Amniotic epithelial cell (primary cell): ENCODE measurements at regions not wholly inside any gene's neighbourhood (a gene's known extent, or its start where the extent isn't known, plus 50 kb on each side); places are given as distances from the start of the nearest gene placed in this dataset.

Experiments
- DNase-seq: peaks from one replicate; pipeline ENCODE4 v3.0.0-alpha.2; 2010; ENCODE audit warnings: low read depth

DNA sequence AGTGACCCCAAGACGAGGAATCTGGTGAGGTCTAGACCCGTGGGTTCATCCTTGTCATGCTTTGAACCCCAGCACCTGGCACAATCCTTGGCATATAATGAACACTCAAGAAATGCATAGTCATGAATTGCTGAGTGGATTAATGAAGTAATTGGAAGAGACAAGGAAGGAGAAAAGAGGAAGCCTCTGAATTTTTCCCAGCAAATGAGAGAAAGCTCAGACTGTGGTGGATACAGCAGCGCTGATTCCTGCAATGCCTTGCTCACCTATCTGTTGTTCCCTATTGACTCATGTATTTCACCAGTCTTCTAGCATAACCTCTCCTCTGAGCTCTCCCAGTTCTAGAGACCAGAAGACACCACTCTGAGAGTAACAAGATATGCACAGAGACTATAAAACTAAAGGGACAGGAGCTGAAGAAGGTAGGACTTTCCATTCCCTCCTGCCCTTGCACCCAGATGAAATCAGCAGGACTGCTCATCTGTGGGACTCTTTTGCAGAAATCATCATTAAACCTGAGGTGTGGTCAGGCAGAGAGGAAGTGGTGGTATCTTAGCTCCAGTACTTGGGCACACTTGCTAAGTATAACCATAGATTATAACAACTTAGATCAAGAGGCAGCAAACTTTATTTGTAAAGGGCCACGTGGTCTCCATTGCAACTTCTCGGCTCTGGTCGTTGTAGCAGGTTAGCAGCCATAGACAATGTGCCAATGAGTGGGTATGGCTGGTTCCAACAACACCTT lies 102.8 kb downstream of the MAF start:
- DNase-seq: no peak

DNA sequence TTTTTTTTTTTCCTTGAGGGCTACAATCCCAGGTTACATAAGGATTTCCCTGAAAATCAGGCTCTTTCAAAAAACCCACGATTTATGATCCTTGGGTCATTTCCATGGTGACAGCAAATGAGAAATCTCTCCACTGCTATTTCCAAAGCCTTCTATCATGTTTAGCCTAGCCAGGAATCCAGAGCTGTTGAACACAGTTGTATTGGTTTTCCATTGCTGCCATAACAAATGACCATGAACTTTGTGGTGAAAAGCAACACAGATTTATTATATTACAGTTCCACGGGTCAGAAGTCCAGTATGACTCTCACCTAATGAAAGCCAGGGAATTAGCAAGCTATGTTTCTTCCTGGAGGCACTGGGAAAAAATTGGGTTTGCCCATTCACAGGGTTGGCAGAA lies 106.6 kb downstream of the MAF start:
- DNase-seq: no peak

DNA sequence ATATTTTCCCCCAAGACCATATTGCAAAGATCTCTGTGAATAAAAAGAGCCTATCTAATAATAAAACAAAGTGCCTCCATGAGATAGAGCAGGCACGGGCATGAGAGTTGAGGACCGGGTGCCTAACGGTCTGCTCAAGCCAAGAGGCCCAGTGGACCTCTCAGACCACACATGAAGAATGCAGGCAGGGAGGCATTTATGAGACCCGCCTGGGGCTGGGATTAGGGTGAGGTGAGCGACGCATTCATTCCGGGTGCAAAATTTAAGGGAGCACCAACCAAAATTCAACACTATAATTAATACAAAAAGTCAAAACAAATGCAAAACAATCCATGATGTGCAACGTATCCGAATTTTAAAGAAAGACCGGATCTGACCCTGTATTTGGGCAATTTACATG lies 108.5 kb downstream of the MAF start:
- DNase-seq: no peak

DNA sequence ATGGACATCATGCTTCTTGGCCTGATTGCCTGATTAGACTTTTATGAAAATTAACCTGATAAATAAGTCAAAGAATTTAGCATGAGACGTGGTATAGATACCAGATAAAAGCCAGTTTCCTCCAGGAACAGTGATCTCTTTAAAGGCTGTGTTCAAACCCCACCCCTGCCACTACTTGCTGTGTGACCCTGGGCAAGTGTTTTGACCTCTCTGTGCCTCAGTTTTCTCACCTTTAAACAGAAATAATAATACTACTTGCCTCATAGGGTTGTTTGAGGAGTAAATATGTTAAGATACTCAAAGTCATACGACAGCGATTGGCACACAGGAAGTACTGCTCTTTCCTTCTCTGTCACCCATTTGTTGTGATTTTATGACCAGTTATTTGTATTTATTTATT lies 115.5 kb downstream of the MAF start:
- no peak for DNase-seq

DNA sequence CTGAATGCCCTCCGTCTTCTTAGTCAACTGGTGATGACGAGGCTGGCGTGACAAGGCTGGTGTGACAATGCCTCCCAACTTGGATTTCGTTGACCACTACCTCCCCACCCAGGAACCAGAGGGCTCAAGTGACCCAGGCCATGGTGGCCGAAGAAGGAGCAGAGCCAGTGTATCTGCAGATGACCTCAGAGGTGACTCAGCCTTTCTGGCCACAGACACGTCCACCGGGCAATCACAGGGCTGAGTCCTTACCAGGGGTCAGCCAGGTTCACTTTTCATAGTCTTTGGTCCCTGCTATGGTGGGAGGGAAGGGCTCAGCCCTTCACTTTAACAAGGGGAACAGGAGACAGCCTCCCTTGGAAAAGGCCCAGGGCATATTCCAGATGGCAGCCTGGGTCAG lies 116.3 kb downstream of the MAF start:
- DNase-seq: no peak

DNA sequence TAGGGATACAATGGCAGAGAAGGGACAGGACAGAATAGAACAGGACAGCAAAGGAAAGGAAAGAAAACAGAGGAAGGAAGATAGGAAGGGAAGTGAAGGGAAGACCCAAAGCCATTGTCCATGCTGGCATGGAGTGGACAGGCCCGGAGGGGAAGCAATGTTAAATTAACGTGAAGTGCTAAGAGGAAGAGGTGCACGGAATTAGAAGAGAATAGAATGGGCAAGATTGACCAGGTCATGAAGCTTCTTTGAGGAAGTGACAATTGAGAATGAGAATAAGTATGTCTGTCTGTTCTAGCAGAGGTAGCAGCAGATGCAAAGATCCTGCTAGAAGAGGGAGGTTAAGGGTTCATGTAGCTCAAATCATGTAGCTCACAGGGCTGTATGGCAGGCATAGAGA lies 117.2 kb downstream of the MAF start:
- DNase-seq: no peak

DNA sequence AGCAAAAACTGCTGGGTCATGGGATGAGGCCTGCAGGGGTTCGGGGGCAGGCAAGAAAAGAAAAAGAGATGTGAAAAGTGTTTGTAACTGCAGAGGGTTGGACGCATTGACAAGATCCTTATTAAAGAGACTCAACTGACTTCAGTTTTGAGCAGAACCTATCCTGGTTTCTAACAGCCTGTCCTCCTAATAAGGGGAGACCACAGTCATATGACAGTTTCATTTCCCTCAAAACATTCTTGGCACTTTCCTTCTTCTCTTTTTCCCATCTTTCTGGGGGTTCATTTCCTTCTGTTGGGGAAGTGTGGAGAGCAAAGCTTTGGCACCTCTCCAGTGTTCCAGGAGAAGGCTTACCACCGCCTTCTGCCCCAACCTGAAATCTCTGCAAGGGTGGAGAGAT lies 118.5 kb downstream of the MAF start:
- no peak for DNase-seq

GRCh38 chr16:79480929-79481328 lies 119.6 kb downstream of the MAF start:
- DNase-seq: no peak

- DNase-seq: no peak
Measured at GRCh38 chr16:79480056-79480455, 120.5 kb downstream of the MAF start.

GRCh38 chr16:79476580-79476979 lies 124.0 kb downstream of the MAF start:
- DNase-seq: no peak

GRCh38 chr16:79475841-79476240 lies 124.7 kb downstream of the MAF start:
- DNase-seq: no peak

DNA sequence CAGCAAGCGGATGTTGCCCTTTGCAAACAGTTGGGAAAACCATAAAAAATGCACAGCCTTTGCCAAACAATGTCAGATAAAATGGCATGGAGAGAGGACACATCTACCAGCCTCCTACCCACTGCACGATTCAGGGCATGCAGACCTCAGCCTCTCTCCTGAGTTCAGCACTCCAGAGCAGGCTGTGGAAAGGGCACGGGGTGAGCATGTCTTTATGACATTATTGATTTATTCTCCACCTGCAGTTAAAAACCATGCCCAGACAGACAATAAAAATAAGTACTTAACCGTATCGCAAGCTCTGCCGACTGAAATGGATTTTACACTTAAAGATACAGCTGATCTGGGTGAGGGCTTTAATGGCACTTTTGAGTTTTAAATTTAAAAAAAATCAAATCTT lies 127.1 kb downstream of the MAF start:
- no peak for DNase-seq

- DNase-seq: no peak
Measured at GRCh38 chr16:79472426-79472825, 128.1 kb downstream of the MAF start.

DNA sequence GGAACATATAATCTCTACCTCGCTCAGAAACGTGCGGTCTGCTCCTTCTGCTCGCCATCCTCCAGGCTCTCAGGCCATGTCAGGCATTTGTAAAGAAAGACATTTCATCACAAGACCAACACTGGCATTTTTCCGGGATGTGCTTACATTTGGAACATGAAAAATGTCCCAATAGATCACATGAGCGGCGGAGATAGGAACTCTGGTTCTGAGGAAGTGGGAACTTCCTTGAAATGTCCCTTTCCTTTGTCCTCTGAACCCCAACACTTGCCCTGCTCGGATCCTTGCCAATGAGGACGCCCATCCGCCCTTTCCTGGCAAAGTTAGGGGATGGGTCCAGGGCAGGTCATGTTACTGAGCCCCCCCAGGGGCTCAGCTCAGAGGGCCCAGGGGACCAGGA lies 130.5 kb downstream of the MAF start:
- DNase-seq: no peak

DNA sequence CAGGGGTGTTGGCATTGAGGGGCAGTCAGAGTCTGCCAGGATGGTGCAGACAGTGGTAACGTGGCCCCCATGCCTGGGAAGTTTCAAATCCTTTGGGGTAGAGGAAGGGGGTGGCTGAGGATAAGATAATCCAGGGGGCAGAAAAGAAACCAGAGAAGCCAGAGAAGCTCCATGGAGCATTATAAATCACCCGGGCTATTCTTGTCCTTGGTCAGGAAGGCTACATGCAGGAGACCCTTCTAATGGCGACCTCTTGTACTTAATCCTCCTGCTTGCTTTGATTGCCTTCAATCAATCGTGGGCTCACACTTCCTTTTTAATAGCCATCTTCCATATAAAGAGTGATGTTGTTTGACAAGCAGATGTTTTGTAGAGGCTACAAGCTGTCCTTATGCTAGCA lies 131.9 kb downstream of the MAF start:
- DNase-seq: no peak

DNA sequence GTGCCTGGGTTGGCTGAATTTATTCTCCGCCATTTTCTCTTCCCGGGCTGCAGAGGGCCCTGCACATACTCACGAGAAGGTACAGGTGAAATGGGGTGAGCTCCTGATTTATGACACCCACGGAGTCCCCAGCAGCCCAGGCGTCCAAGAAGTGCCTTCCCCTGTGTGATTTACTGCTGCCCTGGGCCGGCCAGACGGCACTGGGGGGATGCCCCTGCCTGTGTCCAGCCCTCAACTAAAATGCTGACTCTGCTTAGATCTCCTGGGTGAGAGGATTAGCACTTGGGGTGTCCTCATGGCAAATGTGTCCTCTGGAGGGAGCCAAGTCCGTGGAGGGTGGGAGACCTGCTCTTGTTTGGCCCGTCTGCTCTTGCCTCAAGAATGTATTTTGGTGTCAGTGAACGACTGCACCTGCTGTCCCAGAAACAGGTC lies 132.4 kb downstream of the MAF start:
- DNase-seq: no peak

DNA sequence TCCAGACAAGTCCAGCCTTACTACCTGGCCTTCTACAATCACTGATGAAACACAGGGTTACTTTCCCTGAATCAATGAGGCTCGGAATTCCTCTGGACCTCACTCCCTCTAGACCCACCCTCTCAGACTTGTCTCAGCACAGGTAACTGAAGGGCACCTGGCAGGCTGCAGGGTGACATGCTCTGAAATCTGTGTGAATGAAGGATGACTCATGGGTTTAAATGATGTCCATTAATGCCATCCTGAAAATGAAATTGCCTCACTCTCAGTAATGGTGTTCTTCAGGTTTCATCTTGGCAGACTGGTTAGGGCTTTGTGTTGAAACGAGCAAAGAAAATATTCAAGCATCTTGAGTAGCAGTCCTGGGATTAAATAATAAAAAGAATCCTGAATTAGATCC lies 134.4 kb downstream of the MAF start:
- DNase-seq: no peak

GRCh38 chr16:79463841-79464240 lies 136.7 kb downstream of the MAF start:
- no peak for DNase-seq

- DNase-seq: no peak
Measured at GRCh38 chr16:79456036-79456435, 144.5 kb downstream of the MAF start.

DNA sequence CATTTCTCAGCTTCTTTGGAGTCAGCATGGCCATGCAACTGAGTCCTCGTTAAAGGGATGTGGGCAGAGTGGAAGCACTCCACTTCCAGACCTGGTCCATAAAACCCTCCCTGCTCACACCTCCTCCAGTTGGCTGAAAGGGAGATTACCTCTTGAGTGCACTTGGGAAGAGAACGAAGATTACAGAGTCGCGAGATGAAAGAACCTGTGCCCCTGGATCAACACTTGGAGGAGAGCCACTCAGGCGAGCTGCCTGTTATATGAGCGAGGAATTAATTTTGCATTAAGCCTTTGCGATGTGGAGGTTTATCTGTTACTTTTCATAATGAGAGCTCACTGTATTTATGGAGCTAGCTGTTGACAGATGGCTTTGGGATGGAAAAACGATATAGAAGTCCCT lies 147.9 kb downstream of the MAF start:
- no peak for DNase-seq

DNA sequence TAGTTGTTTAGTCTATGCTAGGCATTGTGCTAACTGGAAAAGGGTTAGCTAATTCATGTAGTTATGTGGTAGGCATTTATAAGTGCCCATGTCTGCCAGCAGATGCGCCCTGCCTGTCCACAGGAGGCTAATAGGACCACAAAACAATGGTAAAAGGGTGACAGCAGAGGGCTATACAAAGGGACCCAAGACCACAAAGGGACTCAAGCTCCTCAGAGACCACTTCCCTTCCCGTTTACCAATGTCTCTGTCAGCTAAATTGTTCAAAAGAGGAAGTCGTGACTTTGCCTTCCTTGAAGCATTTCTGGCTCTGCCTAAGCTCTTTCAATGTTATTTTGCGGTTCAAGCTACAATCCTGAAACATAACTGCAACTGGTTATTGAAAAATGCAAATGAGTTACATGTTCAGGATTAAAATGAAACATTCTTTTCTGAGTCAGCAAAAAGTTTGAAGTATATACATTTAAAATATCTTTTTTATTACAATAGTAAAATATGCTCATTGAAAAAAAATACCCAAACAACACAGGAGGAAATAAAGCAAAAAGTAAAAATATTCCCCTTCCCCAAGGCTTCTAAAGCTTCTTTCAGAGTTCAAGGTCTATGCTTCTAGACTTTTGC lies 149.2 kb downstream of the MAF start:
- no peak for DNase-seq

DNA sequence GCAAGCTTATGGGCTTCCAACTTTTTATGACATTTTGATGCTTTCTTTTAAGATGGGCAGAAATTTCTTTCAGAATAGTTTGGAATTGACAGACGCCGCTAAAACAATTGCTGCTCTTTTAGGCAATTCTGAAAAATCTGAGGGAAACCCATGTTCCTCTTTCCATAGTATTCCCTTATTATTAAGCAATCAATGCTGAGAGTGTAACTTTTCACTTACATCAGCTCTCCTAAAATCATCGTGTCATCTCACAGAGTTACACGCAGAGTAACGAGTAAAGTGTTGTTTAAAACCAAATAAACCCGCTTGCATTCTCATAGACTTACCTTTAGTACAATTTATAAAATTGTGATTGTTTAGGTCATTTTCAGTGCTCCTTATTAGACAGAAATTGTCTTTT lies 150.6 kb downstream of the MAF start:
- no peak for DNase-seq

DNA sequence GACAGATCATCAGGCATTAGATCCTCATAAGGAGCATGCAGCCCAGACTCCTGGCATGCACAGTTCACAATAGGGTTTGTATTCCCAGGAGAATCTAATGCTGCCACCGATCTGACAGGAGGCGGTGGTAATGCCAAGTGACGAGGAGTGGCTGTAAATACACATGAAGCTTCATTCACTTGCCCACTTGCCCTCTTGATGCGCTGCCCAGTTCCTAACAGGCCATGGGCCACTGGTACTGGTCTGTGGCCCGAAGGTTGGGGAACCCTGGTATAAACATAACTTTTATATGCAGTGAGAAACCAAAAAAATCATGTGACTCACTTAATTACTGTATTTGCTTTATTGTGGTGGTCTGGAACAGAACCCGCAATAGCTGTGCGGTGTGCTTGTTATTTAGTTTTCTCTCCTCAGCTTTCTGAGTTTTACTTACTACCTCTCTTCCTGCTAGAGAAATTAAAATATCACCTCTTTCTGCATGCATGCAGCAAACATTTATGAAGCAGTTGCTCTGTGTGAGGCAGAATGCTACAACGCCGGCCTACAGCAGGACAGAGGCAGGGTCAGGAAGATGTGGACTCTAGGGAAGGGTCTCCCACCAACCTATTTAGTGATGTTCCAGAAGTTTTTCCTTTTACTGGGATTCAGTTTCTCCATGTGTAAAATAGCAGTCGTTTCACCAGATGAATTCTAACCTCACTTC lies 151.3 kb downstream of the MAF start:
- DNase-seq: no peak

- DNase-seq: no peak
Measured at GRCh38 chr16:79444572-79444971, 156.0 kb downstream of the MAF start.
